Left ventricle myocardium superior (tissue), 1 donor: ENCODE measurements at regions not wholly inside any gene's neighbourhood (a gene's known extent, or its start where the extent isn't known, plus 50 kb on each side); places are given as distances from the start of the nearest gene placed in this dataset.

ENCODE experiments used
- ATAC-seq: fragments of 200-7000 bp; cut with Tn5 transposase; one replicate; pipeline ENCODE4 v1.9.1; 2020; ENCODE audit warnings: mild to moderate bottlenecking, moderate library complexity
- DNase-seq: peaks from one replicate; pipeline ENCODE4 v3.0.0-alpha.2; 2020
- intact Hi-C: fragments of 100-400 bp; cut with micrococcal nuclease; formaldehyde crosslinking; loops from one replicate; pipeline ENCODE4 v1.11.0; 2022
- donor health status: DM: no; HTN: yes; CAD: no; lungs with severe emphysema.

DNA sequence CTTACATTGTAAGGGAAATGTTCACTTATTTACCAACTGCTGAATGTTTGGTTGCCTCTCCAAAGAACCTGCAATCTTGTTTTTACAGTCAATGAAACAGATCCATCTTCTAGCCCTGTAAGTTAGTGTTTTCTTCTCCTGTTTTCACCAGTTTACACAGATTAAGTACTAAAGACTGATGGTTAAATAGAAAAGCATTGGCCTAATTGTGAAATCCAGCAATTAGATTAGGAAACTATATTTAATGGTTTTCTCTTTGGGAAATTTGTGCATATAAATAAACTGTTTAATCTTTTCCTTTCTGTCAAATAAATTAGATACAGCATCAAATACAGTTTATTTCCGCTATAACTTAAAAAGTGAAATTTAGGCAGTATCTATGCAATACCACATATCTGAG lies 247.9 kb upstream of the MEF2C start:
- DNase-seq (no peak), ATAC-seq (no peak)
- intact Hi-C loops, result no loop called here

DNA sequence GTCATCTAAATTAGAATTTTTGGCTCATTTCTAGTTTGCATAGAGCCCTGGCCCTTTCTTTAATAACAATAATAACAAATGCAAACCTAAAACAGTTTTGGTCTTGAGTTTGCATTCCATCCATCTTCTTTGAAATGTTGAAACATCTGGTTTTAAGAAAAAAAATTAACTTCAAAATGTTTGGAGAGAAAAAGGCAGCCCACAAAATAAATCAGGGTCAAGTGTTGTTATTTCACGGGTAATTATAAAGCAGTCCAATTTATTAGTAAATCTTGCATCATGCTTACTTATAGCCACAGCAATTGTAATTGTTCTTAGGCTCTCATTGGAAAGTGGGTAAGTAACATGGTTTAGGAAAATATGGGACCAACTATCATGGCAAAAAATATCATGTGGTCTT lies 247.0 kb upstream of the MEF2C start:
- intact Hi-C loops, result no loop called here
- ATAC-seq, result no peak
- no peak for DNase-seq

DNA sequence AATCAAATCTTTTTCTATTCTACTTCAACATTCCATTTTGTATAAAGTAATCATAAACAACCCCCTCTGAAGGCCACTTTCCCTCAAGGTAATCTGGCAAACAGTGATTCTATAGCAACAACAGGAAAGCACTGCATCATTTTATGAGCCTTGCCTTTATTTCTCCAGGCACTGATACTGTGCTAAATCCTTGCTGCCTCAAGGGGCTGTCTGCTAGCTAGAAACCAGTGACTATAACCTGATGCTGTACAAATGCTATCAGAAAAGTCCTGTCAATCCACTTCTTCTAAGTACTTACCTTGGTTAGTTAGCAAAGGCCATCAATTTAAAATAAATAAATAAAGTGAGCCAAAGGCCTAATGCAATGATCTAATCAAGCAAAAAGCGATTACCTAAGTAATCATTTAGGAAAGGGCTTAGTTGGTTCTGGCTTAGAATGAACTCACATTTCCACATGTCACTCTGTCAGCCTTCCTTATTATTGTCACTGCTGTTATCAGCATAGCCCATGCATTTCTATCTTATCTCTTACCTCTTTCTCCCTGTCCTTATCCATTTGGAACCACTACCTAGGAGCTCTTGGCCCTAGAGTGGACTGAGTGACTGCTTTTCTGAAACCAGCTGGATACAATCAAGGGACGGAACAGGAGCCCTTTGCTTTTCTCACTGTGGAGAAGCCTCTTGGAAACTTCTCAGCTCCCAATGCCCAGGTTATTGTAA lies 246.1 kb upstream of the MEF2C start:
- ATAC-seq (no peak), DNase-seq (no peak)
- intact Hi-C loops, result no loop called here

DNA sequence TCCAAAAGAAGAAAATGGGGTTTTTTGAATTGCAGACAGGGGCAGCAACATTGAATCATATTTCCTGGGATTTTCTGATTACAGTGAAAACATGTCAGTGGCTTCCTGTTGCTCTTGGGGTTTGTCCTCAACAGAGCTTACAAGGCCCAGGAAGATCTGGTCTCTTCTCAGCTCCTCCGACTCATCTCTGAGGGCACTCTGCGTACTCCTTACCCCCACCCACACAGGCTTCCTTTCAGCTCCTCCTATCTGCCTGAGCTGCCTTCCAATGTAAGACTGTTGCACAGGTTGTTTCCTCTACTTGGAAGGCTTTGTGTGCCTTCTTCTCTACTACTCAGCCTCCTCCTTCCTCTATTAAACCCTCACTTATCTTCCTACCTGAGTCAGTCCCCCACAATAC lies 245.1 kb upstream of the MEF2C start:
- no peak for DNase-seq
- intact Hi-C loops, result no loop called here
- ATAC-seq, result no peak

DNA sequence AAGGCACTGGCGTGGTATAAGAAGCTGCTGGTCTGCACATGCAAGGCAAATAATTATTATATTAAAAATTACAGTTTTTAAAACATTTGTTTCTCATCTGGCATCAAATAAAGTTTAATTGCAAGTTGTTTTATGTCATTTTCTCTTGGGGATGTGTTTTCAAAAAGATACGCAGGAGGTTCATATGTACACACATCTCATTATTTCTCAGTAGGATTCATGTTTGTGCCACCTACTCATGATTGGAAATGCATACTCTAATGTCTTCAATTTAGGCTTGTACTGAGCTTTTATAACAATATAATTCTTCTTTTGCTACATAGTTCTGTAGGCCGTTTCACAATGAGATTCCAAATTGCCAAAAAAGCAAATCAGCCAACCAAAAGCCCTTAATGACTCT lies 244.2 kb upstream of the MEF2C start:
- ATAC-seq (no peak), DNase-seq (no peak)
- intact Hi-C loops, result no loop called here

DNA sequence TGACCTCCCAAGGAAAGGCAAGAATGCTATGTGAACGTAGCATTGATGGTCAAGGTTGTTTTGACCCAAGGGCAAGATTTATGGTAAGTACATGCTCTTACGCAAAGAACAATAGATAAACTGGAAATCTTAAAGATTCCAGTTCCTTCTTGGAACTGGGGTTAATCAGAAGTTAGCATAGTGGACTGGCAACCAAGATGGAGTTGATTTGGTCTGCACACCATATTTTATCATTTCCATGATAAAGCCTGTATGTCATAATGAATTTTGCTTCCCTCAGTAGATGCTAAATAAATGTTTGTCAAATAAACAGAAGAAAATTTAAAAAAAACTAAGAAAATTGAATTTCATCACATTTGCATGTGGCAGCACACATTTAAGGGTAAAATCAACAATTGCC lies 242.4 kb upstream of the MEF2C start:
- ATAC-seq, result no peak
- DNase-seq, result no peak
- intact Hi-C loops, result no loop called here

DNA sequence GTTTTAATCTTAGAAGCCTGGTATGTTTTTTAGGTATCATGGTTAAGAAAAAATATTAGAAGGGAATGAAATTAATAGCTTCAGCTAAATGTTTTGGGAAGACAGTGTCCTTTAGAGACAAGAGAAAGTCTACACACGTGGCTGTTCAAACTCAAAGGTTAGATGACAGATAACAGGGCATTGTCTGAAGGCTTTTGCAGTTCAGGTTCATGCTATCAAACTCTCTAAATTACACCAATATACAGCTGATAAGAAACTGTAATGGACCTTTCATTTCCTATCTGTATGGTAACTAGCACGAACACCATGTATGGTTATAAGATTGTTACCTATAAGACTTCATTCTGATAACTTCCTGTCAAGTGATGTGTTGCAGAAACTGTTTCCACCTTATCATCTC lies 240.6 kb upstream of the MEF2C start:
- no peak for ATAC-seq
- intact Hi-C loops, result no loop called here
- no peak for DNase-seq

DNA sequence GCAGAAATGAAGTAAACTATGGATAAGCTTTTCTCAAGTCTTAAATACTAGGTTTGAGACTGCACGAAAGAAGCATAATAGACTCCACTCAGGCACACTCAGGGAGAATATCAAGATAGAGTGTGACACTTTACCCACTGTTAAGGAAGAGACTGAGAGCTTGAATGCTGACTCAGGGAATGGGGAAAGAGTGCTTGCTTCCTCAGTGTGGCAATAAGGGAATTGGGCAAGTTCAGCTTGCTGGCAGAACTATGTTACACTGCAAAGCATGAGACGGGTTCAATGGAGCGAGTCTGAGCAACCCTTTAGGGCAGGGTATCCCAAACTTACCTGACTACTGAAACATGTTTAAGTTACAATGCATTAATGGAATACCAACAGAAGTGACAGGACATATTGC lies 237.7 kb upstream of the MEF2C start:
- intact Hi-C loops, result no loop called here
- ATAC-seq (peak; percentile 61), DNase-seq (no peak)

DNA sequence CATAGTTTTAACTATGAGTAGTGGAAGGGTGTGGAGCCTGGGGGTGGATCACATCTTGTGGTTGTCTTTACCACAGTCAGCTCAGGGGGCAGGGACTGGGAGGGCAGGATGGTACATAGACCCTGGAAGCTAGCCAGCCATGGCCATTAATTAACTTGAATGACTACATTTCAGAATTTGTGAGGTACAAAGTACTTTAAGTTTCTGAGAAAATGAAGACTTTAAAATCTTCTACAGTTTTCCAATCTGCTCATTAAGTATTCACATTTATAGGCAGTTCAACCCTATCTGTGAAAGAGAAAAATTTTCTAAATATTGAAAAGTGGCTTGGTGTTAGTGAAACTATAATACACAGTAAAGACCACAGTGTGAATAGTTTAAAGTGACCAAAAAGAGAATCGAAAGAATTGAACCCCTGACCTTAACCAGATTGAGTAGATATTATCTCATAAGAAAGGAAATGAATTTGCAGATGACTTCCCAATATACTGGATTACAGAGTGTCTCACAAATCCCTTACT lies 234.2 kb upstream of the MEF2C start:
- intact Hi-C loops, result no loop called here
- no peak for ATAC-seq
- DNase-seq, result no peak

DNA sequence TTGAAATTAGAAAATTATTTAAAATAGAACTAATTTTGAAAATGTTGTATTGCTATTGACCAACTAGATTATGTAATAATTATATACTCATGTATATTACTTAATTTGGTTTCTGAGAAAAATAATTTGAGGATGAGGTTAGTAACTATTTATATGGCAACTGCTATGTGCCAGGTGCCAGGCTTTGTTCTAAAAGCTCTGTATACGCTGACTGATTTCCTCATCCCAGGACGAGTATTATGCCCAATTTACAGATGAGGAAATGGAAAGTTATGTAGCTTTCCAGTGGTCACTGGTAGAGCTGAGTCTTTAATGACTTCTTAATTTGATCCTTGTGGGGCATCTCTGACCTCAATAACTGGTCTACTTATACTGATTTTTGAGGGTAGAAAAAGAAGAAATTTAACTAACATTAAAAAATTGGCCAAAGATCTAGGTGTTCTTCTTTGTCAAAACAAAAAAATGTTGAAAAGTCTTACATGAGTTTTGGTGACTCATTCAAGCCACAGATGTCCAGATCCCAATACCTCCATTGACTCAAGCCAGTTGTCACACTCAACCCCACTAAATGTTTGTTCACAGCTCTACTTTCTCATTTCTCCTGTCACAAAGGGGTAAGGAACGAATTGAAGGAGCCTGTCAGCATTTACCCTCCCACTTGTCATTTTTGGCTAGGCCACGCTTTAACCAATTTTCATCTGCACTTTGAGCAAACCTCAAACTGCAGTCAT lies 228.1 kb upstream of the MEF2C start:
- ATAC-seq (no peak), DNase-seq (no peak)
- intact Hi-C loops, result no loop called here

DNA sequence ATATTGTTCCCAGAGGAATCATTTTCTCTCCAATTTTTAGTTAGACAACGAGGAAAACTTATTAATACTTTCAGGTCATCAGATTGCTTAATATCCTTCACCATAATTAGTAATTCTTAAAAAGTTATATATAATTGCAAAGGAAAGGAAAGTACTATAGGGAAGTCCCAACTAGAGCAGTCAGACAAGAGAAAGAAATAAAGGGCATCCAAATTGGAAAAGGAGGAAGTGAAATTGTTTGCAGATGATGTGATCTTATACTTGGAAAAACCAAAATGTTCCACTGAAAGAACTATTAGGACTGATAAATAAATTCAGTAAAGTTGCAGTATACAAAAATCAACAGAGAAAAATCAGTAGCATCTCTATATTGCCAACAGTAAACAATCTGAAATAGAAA lies 223.5 kb upstream of the MEF2C start:
- DNase-seq, result no peak
- ATAC-seq, result no peak
- intact Hi-C loops, result no loop called here

DNA sequence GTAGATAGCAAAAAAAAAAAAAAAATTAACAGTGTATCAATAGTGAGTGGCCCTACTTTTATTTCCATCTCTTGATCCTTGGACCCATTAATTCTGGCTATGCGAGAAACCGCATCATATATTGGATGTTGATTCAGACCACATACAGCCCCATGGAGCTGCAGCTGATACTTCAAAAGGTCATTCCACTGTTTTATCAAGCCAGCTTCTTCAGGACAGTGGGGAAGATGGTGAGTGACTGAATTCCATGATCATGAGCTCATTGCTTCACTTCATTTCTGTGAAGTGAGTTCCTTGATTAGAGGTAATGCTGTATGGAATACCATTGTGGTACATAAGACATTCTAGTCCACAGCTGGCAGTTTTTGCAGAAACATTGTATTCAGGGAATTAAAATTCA lies 222.9 kb upstream of the MEF2C start:
- ATAC-seq (no peak), DNase-seq (no peak)
- intact Hi-C loops, result no loop called here

DNA sequence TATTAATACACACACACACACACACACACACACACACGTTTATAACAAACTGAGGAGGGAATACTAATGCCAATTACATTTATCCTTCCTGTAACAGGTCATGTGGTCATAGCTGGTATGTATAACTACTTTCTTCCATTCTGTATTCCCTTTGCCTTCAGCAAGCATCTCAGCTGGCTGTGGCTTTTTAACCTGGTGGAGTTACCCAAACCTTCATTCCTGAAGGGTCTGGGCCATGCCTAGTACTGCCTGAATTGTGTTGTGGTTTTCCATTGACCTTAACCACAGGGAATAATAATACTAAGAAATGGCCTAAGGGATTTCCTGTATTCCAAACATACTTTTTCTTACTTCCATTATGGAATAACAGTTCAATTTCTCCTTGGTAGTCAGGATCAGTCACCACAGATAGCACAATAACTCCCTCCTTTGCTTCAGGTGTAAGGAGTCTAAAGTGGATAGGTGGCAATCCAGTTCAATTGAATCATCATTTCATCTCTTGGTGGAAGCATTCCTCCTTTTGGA lies 222.2 kb upstream of the MEF2C start:
- intact Hi-C loops, result no loop called here
- ATAC-seq, result no peak

DNA sequence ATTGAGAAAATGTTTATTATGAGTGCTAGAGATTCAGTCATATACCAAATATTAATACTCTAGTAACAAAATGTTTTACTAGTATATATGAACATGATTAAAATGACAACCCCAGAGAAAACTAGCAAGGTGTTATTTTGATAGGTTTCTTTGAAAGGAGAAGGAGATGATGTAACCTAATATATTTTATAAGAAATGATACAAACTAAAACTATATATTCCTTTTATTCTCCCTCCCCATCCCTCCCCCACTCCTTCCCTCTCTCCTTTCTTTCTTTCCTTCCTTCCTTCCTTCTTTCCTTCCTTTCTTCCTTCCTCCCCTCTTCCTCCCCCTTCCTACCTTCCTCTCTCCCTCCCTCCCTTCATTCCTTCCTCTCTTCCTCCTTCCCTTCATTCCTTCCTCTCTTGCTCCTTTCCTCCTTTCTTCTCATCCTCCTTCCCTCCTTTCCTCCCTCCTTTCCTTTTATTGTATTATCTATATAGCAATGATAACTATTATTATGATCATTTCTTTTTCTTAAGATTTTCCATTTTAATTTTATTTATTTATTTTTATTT lies 215.3 kb upstream of the MEF2C start:
- intact Hi-C loops, result no loop called here
- ATAC-seq, result no peak
- DNase-seq, result no peak

More for the DNA sequence above, 222.2 kb upstream of the MEF2C start:
- no peak for DNase-seq

DNA sequence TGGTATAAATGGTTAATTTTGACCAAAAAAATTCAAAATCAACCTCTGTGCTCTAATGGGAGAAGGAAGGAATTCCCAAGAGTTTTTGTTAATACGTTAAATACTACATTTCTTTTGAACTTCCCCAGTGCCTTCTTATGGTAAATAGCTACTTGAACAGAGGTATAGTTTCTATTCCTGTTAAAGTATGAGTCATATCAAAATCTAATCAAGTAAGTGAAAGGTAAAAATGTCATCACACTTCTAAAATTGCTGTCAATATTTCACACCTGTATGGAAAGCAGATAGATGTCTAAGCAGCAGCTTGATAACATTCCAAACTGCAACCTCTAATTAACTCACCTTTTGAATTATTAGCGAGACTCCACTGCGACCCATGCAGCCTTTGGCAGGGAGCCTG lies 214.1 kb upstream of the MEF2C start:
- DNase-seq (no peak), ATAC-seq (no peak)
- intact Hi-C loops, result no loop called here

DNA sequence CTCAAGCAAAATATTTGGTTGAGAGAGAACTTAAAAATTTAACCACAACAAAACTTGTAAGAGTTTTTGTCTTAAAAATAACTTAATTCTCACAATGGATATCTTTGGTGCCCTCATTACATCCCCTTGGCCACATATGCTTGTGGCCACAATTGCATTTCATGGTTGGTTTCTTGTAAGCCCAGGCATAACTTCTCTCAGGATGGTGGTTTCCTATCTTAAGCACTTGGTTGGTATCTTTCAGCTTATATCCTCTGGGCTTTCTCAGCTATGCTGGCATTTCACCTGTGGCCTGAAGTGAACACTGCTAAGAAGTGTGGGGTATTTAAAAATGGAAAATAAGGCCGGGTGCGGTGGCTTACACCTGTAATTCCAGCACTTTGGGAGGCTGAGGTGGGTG lies 212.4 kb upstream of the MEF2C start:
- DNase-seq (no peak), ATAC-seq (no peak)
- intact Hi-C loops, result no loop called here

DNA sequence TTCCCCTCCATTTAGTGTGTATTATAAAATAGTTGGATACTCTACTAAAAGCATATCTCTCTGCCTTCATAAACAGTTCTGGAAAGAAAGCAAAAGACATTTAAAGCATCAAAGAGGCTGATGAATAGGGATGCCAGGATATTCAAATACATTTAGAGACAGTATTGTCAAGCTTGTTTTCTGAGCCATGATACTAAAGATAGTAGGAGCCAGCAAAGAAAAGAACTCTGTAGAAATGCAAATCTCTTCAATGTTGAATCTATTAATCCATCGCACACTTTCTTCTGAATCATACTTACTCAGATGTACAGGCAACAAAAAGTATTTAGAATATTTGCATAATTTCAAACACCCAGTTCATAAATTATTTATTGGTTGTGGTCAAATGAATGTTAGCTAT lies 207.1 kb upstream of the MEF2C start:
- intact Hi-C loops, result no loop called here
- ATAC-seq, result no peak
- DNase-seq, result no peak

DNA sequence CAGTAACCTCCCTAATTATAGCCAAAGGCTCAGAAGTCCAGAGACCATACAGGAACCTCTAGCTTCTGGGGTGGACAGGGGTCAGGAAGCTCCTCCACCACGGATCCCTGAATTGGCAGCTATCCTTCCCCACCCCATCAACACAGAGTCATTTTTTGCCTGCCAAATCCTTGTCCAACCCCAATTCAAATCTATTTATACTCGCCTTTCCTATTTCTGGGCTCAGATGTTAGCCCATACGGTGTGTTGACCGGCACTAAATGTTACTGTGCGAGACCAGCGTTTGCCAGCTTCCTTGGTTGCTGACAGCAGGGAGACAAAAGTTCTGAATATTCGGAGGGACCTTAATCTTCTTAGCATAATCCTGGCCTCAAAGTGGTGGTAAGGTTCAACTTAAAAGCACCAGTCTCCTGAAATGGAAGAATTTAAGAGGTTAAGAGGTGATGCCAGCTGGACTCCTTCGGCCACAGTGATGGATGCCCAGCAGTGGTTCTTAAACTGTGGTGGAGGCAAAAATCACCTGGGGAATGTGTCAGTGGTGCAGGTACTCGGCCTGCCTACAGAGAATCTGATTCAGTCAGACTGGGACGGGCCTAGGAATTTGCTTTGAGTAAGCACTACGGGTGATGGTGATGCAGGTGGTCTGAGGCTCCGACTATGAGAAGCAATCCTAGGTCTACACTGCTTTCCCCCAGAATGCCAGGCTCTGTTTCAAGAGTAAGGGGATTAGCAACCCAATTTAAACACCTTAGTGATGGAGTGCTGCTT lies 204.8 kb upstream of the MEF2C start:
- intact Hi-C loops, result no loop called here
- peak; percentile 63 for ATAC-seq

DNA sequence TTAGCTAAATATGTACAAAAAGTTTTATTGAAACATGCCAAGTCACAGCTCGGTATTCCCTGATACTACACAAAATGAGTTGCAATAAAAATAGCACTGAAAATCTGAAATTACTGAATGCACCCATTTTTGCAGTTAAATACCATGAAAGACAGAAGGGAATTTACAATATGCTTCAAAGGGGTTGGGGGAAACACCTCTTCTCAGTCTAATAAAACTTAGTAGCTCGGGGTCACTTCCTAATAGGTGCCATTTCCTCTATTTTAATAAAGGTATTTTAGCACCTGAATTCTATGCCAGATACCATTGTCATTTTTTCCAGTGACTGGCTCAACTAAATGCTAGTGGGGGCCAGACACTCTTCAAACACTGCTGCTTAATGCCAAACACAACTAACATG lies 204.1 kb upstream of the MEF2C start:
- DNase-seq (no peak), ATAC-seq (no peak)
- intact Hi-C loops, result no loop called here

More for the DNA sequence above, 204.8 kb upstream of the MEF2C start:
- no peak for DNase-seq
